K562 (cell line): ENCODE measurements at regions not wholly inside any gene's neighbourhood (a gene's known extent, or its start where the extent isn't known, plus 50 kb on each side); places are given as distances from the start of the nearest gene placed in this dataset.

ENCODE experiments used
- ATAC-seq: fragments of 200-7000 bp; cut with Tn5 transposase; 3 replicates; pipeline ENCODE4 v1.9.1; 2020; ENCODE audit warnings: moderate library complexity
- BruUV-seq: library from RNA; stranded (reverse); fragments of 400-500 nt; replicated peaks from 2 replicates; lab custom pipeline; 2021; lab: Mats Ljungman, UMichigan
- CTCF ChIA-PET: fragments of 300-600 bp; formaldehyde crosslinking; extraction: SDS; loops from one replicate; lab custom pipeline; 2021; ENCODE audit warnings: low intra/inter-chr PET ratio; lab: Yijun Ruan, JAX
- POLR2A ChIA-PET: fragments of 300-600, 350-650 bp; sonication (Branson Sonifier 250); formaldehyde crosslinking; extraction: SDS; loops from one replicate; lab custom pipeline; 2021; ENCODE audit warnings: antibody characterized with exemption, inconsistent platforms; lab: Yijun Ruan, JAX
- DNase-seq, 4 experiments: peaks; one replicate each; pipeline versions ENCODE4 v3.0.0 to v3.0.0-alpha.2; 2011 to 2018; ENCODE audit warnings: low spot score in 3 of 4, mixed read lengths in 3 of 4; ENCODE audit errors: extremely low read depth in 1 of 4
- FAIRE-seq: peaks from 2 replicates; lab custom pipeline; 2011; peaks lifted over from hg19 to GRCh38; lab: Jason Lieb, UNC
- H2AFZ ChIP-seq: 2 replicates; pipeline ENCODE4 v1.6.0; 2011; ENCODE audit warnings: low read depth, low read length, control low read depth, inconsistent platforms
- H3K27ac ChIP-seq: fragments of 200-600 bp; 3 replicates; pipeline ENCODE4 v1.8.0; 2011; ENCODE audit warnings: low read depth, mild to moderate bottlenecking, control low read depth, inconsistent platforms, low read length, moderate library complexity, mixed read lengths; ENCODE audit errors: extremely low read depth
- H3K27me3 ChIP-seq, 2 experiments: fragments of 300-600 bp in 1 of 2; 2 replicates in 1 of 2; 3 replicates in 1 of 2; pipeline versions ENCODE4 v1.6.0 to v1.8.0; 2011; ENCODE audit warnings: inconsistent platforms in 2 of 2, low read length in 2 of 2, mild to moderate bottlenecking in 1 of 2, mixed read lengths in 1 of 2, moderate library complexity in 1 of 2; ENCODE audit not compliant: control insufficient read depth in 2 of 2, insufficient read depth in 2 of 2
- H3K36me3 ChIP-seq: fragments of 300-600 bp; 3 replicates; pipeline ENCODE4 v1.8.0; 2011; ENCODE audit warnings: mild to moderate bottlenecking, low read length, inconsistent platforms; ENCODE audit not compliant: control insufficient read depth, insufficient read depth
- H3K4me1 ChIP-seq, 2 experiments: fragments of 200-600 bp in 1 of 2; replicated peaks in 1 of 2; 2 replicates in 1 of 2; 3 replicates in 1 of 2; pipeline versions ENCODE4 v1.5.1 to v1.8.0; 2011; ENCODE audit warnings: inconsistent platforms in 2 of 2, low read length in 2 of 2, mild to moderate bottlenecking in 1 of 2, mixed read lengths in 1 of 2, moderate library complexity in 1 of 2; ENCODE audit not compliant: control insufficient read depth in 2 of 2, insufficient read depth in 2 of 2
- H3K4me2 ChIP-seq: 2 replicates; pipeline ENCODE4 v1.6.1; 2011; ENCODE audit warnings: low read length, control low read depth, inconsistent platforms, mixed read lengths; ENCODE audit not compliant: insufficient read depth
- H3K4me3 ChIP-seq: fragments of 200-600 bp; sonication (generic), shearing (Covaris generic); 2 replicates; pipeline ENCODE4 v1.5.1; 2016; ENCODE audit warnings: control low read depth, inconsistent platforms
- H3K79me2 ChIP-seq: fragments of 200-600 bp; 3 replicates; pipeline ENCODE4 v1.8.0; 2011; ENCODE audit warnings: low read length, inconsistent platforms; ENCODE audit not compliant: control insufficient read depth, insufficient read depth
- H3K9ac ChIP-seq, 2 experiments: 2 replicates each; pipeline versions ENCODE4 v1.6.0 to v1.6.1; 2011; ENCODE audit warnings: low read depth in 2 of 2, low read length in 2 of 2, control low read depth in 1 of 2, inconsistent platforms in 1 of 2, mild to moderate bottlenecking in 1 of 2, mixed read lengths in 1 of 2; ENCODE audit not compliant: insufficient read depth in 1 of 2
- H3K9me1 ChIP-seq: one replicate; pipeline ENCODE4 v1.6.0; 2011; ENCODE audit warnings: inconsistent platforms, mild to moderate bottlenecking, low read length, moderate library complexity; ENCODE audit not compliant: control insufficient read depth, insufficient read depth
- H3K9me3 ChIP-seq: replicated peaks from 2 replicates; pipeline ENCODE4 v1.5.1; 2011; ENCODE audit warnings: low read depth, low read length, inconsistent platforms; ENCODE audit not compliant: control insufficient read depth, insufficient read depth
- H4K20me1 ChIP-seq: replicated peaks from 2 replicates; pipeline ENCODE4 v1.6.1; 2011; ENCODE audit warnings: low read length, inconsistent platforms, mixed read lengths; ENCODE audit not compliant: control insufficient read depth, insufficient read depth
- BHLHE40 ChIP-seq: IDR thresholded peaks from 2 replicates; pipeline ENCODE4 v1.6.1; 2011; ENCODE audit warnings: low read length, improper control_type of control experiment
- NFRKB ChIP-seq: fragments of 450-650 bp; IDR thresholded peaks from 2 replicates; pipeline ENCODE4 v1.6.1; 2016; ENCODE audit warnings: low read depth
- POLR2B ChIP-seq: fragments of 450-650 bp; IDR thresholded peaks from 2 replicates; pipeline ENCODE4 v1.6.1; 2018; ENCODE audit warnings: low read depth; ENCODE audit not compliant: partially characterized antibody
- ZNF311 ChIP-seq: fragments of 250-450 bp; sonication (Bioruptor Pico); IDR thresholded peaks from 2 replicates; pipeline ENCODE4 v1.4.0; 2020; ENCODE audit warnings: mild to moderate bottlenecking, moderate library complexity
- WGBS: fragments of 100-300 bp; shearing (Covaris generic); methylation state at CpG from one replicate; pipeline ENCODE4 v1.1.6; 2016; ENCODE audit warnings: low coverage, mixed read lengths; ENCODE audit not compliant: insufficient coverage; ENCODE audit errors: missing lambda C conversion rate; 5-methylcytosine and 5-hydroxymethylcytosine counted together
- in situ Hi-C: fragments of 300-500 bp; cut with MboI; formaldehyde crosslinking; loops from 4 replicates; pipeline ENCODE4 v1.15.0; 2018; ENCODE audit warnings: inconsistent platforms, mixed read lengths
- intact Hi-C: fragments of 100-400 bp; cut with micrococcal nuclease; formaldehyde crosslinking; loops from 2 replicates; pipeline ENCODE4 v1.14.2; 2022

DNA sequence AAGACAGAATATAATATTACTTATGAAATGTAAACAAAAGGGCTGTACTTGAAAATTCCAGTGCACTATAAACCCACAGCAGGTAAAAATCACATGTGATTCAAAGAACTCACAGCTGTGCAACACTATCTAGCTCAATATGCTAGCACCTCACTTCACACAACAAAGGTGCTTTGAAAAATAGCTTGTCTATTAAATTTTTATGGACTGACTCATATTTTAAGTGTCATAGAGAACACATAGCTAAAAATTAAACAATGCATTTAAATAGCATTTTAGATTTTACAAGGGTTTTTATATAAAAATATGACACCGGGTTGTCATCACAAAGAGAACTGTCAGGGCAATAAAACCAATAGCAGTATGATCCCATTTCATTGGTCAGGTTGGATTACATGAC, 1390.5 kb upstream of the TENM4 start:
- intact Hi-C loops, result no loop called here
- Histone ChIP-seq H3K27me3 (no peaks in the 10 kb centered on the region), H3K79me2 (no peaks in the 10 kb centered on the region), H3K9ac (no peak overlapping the region), H3K4me2 (no peak overlapping the region), H3K36me3 (no peaks in the 10 kb centered on the region), H3K4me3 (no peak overlapping the region), H2AFZ (no peak overlapping the region), H3K9me3 (no peaks in the 10 kb centered on the region), H3K4me1 (no peaks in the 10 kb centered on the region), H4K20me1 (no peaks in the 10 kb centered on the region), H3K9me1 (no peaks in the 10 kb centered on the region), H3K27ac (no peak overlapping the region)
- ChIA-PET CTCF (no interaction called here), POLR2A (no interaction called here)
- no peak for DNase-seq
- FAIRE-seq, result no peak
- in situ Hi-C loops, result no loop called here
- no TSS peak for BruUV-seq
- no peak for ATAC-seq
- WGBS, result 5% methylated on average over 1 of the region's 1 CpG
- no peak for TF ChIP-seq ZNF311

DNA sequence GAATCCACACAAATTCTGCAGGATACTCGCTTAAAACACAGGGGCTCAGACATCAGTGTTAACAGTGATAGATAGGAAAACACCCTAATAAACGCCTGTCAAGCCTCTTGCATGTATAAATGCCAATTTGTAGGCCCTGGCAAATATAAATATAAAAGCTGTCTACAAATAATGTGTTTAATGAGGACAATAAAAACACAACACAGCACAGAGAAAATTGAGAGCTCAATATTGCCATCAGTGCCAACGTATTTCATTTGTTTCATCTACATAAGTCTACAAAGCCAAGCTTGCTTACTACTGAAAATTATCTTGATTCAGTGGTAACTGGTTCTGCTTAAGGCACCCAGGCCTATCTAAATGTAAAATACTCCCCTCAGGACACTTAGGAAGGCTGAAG, 1387.0 kb upstream of the TENM4 start:
- Histone ChIP-seq H3K9me1 (no peaks in the 10 kb centered on the region), H3K4me1 (no peaks in the 10 kb centered on the region), H3K79me2 (no peaks in the 10 kb centered on the region), H3K27me3 (no peaks in the 10 kb centered on the region), H4K20me1 (no peaks in the 10 kb centered on the region), H2AFZ (no peak overlapping the region), H3K9ac (no peak overlapping the region), H3K9me3 (no peaks in the 10 kb centered on the region), H3K4me2 (no peak overlapping the region), H3K36me3 (no peaks in the 10 kb centered on the region), H3K27ac (no peak overlapping the region), H3K4me3 (no peak overlapping the region)
- in situ Hi-C loops, result no loop called here
- TF ChIP-seq NFRKB (no peak), BHLHE40 (no peak), POLR2B (no peak)
- DNase-seq, result no peak
- ATAC-seq, result no peak
- POLR2A ChIA-PET, result interaction anchor here (1.1 kb wide), 1 partner anchor 9 kb away, joined by 3 read pairs; no protein-coding TSS in a partner anchor
- WGBS, result 0% methylated on average over 3 of the region's 3 CpGs
- intact Hi-C loops, result no loop called here
- BruUV-seq, result no TSS peak
- FAIRE-seq, result no peak
- CTCF ChIA-PET, result no interaction called here
